Adrenal gland (tissue), 9 donors: ENCODE measurements at regions not wholly inside any gene's neighbourhood (a gene's known extent, or its start where the extent isn't known, plus 50 kb on each side); places are given as distances from the start of the nearest gene placed in this dataset.

ENCODE experiments used
- DNase-seq, 7 donors: peaks; one replicate each; pipeline ENCODE4 v3.0.0-alpha.2; 2019 to 2020
- H3K27ac ChIP-seq, 5 donors: fragments of 200-600 bp; sonication (generic) in 4 of 5; 1 replicate in 3 of 5; 2 replicates in 2 of 5; pipeline versions ENCODE4 v1.5.1 to v1.8.0; 2016 to 2020; ENCODE audit warnings: mild to moderate bottlenecking in 1 of 5
- H3K27me3 ChIP-seq: fragments of 200-600 bp; 2 replicates; pipeline ENCODE4 v1.8.0; 2021
- H3K36me3 ChIP-seq, 2 donors: fragments of 200-600 bp; replicated peaks in 1 of 2; 1 replicate in 1 of 2; 2 replicates in 1 of 2; pipeline versions ENCODE4 v1.5.1 to v1.8.0; 2018 to 2022
- H3K4me1 ChIP-seq, 2 donors: fragments of 200-600 bp; replicated peaks in 1 of 2; 1 replicate in 1 of 2; 2 replicates in 1 of 2; pipeline versions ENCODE4 v1.5.1 to v1.8.0; 2018 to 2021
- H3K4me3 ChIP-seq, 4 donors: fragments of 200-600 bp; sonication (generic) in 3 of 4; one replicate each; pipeline ENCODE4 v1.5.1; 2016 to 2018
- H3K9me3 ChIP-seq, 3 donors: fragments of 200-600 bp; sonication (generic) in 1 of 3; replicated peaks in 1 of 3; 1 replicate in 2 of 3; 2 replicates in 1 of 3; pipeline versions ENCODE4 v1.5.1 to v1.8.0; 2016 to 2021
- CTCF ChIP-seq, 6 experiments: fragments of 450-650 bp in 4 of 6; fragments of 200-600 bp in 2 of 6; sonication (generic) in 1 of 6; IDR thresholded peaks; 1 replicate in 5 of 6; 2 replicates in 1 of 6; pipeline versions ENCODE4 v1.5.1 to v1.8.0; 2016 to 2021; ENCODE audit warnings: antibody characterized with exemption in 6 of 6, mild to moderate bottlenecking in 2 of 6, moderate library complexity in 1 of 6
- POLR2A ChIP-seq, 2 donors: fragments of 450-650 bp; IDR thresholded peaks; one replicate each; pipeline ENCODE4 v1.6.1; 2017; ENCODE audit warnings: antibody characterized with exemption in 2 of 2, mild to moderate bottlenecking in 2 of 2, moderate library complexity in 1 of 2
- WGBS, 4 donors: extraction: QIAGEN DNeasy Blood & Tissue Kit in 2 of 4; methylation state at CpG; one replicate each; pipeline versions ENCODE4 v1.1.5 to v1.1.7; 2013 to 2017; 5-methylcytosine and 5-hydroxymethylcytosine counted together
- intact Hi-C, 2 donors: fragments of 100-400 bp; cut with DNase I; formaldehyde crosslinking; loops; one replicate each; pipeline versions ENCODE4 v1.14.1 to v1.15.0; 2022 to 2023
- donor health status: healthy with polysubstance abuse.
- donor health status: Bipolar disorder and iron deficiency.
- donor health status: DM: yes; HTN: yes; CAD: no.
- donor health status: DM: no; HTN: no; CAD: no.
- donor health status: DM: no; HTN: no; CAD: no.

- Histone ChIP-seq H3K36me3 (no peaks in the 10 kb centered on the region), H3K27ac (no peak overlapping the region), H3K27me3 (no peaks in the 10 kb centered on the region), H3K9me3 (no peaks in the 10 kb centered on the region), H3K4me1 (peaks cover 0 to 15% of the 10 kb centered on the region in 2 donors), H3K4me3 (no peak overlapping the region)
- DNase-seq = no peak
- no peak for TF ChIP-seq CTCF (IDR thresholded peaks at IDR 0.05)
- TF ChIP-seq POLR2A (IDR thresholded peaks at IDR 0.05) = no peak
- intact Hi-C loops = no loop called here
Measured at GRCh38 chr21:16932314-16932713, 580.5 kb upstream of the CXADR start.

DNA sequence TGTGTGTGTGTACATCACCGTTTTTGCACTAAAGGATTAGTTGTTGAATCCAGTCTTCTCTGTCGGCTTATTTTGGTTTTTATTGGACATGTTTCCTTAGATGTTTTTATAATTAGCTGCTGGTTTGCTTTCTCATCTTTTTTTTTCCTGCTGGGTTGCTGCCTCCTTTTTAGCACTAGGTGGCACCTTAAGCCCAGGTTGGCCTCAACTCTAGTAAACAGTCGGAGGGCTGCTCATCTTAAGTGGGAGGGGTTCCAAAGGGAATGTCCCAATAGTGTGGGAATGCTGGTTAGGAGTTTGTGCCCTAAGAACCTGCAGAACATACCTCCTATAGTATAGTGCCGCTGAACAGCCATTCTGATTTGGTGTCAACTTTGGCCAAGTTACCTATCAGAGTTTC lies 570.1 kb upstream of the CXADR start:
- peak in 3 of 7 donors; percentile 13 to 21 (median 20) for DNase-seq
- Histone ChIP-seq H3K4me1 (no peaks in the 10 kb centered on the region), H3K27ac (no peak overlapping the region), H3K9me3 (peaks cover 0 to under 1% (median 0%) of the 10 kb centered on the region in 3 donors), H3K4me3 (no peak overlapping the region), H3K27me3 (no peaks in the 10 kb centered on the region), H3K36me3 (no peaks in the 10 kb centered on the region)
- peak in 4 of 6 experiments; percentile 33 to 50 (median 40) for TF ChIP-seq CTCF (IDR thresholded peaks at IDR 0.05)
- TF ChIP-seq POLR2A (IDR thresholded peaks at IDR 0.05) = no peak
- intact Hi-C loops = no loop called here
- WGBS, 4 donors = 64 to 74% (median 71%) methylated on average over 4 of the region's 4 CpGs

- Histone ChIP-seq H3K4me1 (no peaks in the 10 kb centered on the region), H3K4me3 (no peak overlapping the region), H3K27me3 (no peaks in the 10 kb centered on the region), H3K9me3 (peaks cover 0 to 6% (median 0%) of the 10 kb centered on the region in 3 donors), H3K27ac (no peak overlapping the region), H3K36me3 (no peaks in the 10 kb centered on the region)
- DNase-seq = no peak
- intact Hi-C loops = no loop called here
- TF ChIP-seq POLR2A (IDR thresholded peaks at IDR 0.05) (no peak), CTCF (IDR thresholded peaks at IDR 0.05) (no peak)
Measured at GRCh38 chr21:16943231-16943630, 569.6 kb upstream of the CXADR start.

DNA sequence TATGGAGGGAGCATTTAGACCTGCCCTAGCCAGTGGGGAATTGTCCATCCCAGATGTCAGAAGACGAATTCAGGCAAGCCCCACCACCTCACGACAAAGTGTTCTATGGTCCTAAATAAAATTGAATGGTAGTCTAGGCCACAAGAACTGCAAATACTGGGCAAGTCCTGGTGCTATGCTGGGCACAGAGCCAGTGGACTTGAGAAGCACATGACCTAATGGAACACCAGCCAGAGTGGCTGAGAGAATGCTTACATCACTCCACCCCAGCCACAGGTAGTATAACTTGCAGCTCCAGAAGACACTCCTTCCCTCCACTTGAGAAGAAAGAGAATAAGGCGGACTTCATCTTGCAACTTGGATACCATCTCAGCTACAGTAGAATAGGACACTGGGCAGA lies 567.3 kb upstream of the CXADR start:
- no peak overlapping the region for H3K27ac ChIP-seq
- no peaks in the 10 kb centered on the region for H3K4me1 ChIP-seq
- no peaks in the 10 kb centered on the region for H3K27me3 ChIP-seq
- DNase-seq = peak in 1 of 7 donors; percentile 20
- intact Hi-C loops = no loop called here
- TF ChIP-seq POLR2A (IDR thresholded peaks at IDR 0.05) = no peak
- TF ChIP-seq CTCF (IDR thresholded peaks at IDR 0.05) = no peak
- WGBS, 4 donors = 84 to 93% (median 90%) methylated on average over 3 of the region's 3 CpGs
- peaks cover 0 to 12% (median 0%) of the 10 kb centered on the region in 3 donors for H3K9me3 ChIP-seq
- no peak overlapping the region for H3K4me3 ChIP-seq
- H3K36me3 ChIP-seq = no peaks in the 10 kb centered on the region
